Esophagus (tissue), 2 donors: ENCODE measurements at regions not wholly inside any gene's neighbourhood (a gene's known extent, or its start where the extent isn't known, plus 50 kb on each side); places are given as distances from the start of the nearest gene placed in this dataset.

ENCODE experiments used
- H3K27ac ChIP-seq, 2 donors: one replicate each; pipeline ENCODE4 v1.5.1; 2013; ENCODE audit warnings: low read depth in 2 of 2, mild to moderate bottlenecking in 2 of 2, inconsistent platforms in 1 of 2, low read length in 1 of 2, moderate library complexity in 1 of 2
- H3K27me3 ChIP-seq, 2 donors: one replicate each; pipeline ENCODE4 v1.6.1; 2013; ENCODE audit warnings: low read length in 2 of 2, control low read depth in 1 of 2, mild to moderate bottlenecking in 1 of 2; ENCODE audit not compliant: insufficient read depth in 2 of 2, control insufficient read depth in 1 of 2
- H3K36me3 ChIP-seq, 2 donors: one replicate each; pipeline ENCODE4 v1.6.1; 2013; ENCODE audit warnings: low read length in 1 of 2; ENCODE audit not compliant: control insufficient read depth in 2 of 2, insufficient read depth in 2 of 2
- H3K4me1 ChIP-seq, 2 donors: one replicate each; pipeline ENCODE4 v1.6.1; 2013; ENCODE audit warnings: low read length in 1 of 2; ENCODE audit not compliant: control insufficient read depth in 2 of 2, insufficient read depth in 2 of 2
- H3K4me3 ChIP-seq, 2 donors: one replicate each; pipeline ENCODE4 v1.5.1; 2013; ENCODE audit warnings: low read length in 2 of 2, mild to moderate bottlenecking in 2 of 2, low read depth in 1 of 2, moderate library complexity in 1 of 2
- H3K9me3 ChIP-seq, 2 donors: one replicate each; pipeline ENCODE4 v1.6.1; 2013; ENCODE audit warnings: mild to moderate bottlenecking in 2 of 2, low read depth in 1 of 2, low read length in 1 of 2, moderate library complexity in 1 of 2; ENCODE audit not compliant: control insufficient read depth in 2 of 2, insufficient read depth in 1 of 2
- WGBS, 2 donors: extraction: QIAGEN DNeasy Blood & Tissue Kit; methylation state at CpG; one replicate each; pipeline ENCODE4 v1.1.7; 2013; 5-methylcytosine and 5-hydroxymethylcytosine counted together
- donor health status: healthy with polysubstance abuse.
- donor health status: Bipolar disorder and iron deficiency.

DNA sequence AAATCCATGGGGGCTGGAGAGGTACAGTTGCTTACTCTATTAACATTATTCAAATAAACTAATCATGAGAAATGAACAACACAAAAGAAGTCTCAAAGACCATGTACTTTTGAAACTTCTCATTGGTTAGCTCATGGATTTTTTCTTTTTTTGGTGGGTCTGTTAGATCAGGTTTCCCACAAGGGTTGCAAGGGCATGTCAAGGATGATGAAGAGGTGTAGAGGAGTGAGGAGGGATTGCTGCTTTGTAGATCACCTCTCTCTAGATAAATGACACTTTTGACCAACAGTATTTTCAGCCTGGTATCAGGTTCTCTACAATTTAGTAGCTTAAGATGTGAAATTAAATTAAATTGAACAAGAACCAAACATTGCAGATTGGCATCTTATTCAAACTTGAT is 417.9 kb upstream of the AGA start:
- Histone ChIP-seq H3K27ac (no peak overlapping the region), H3K36me3 (no peaks in the 10 kb centered on the region), H3K9me3 (peaks cover 4 to 12% of the 10 kb centered on the region in 2 donors), H3K4me1 (no peaks in the 10 kb centered on the region), H3K27me3 (no peaks in the 10 kb centered on the region), H3K4me3 (no peak overlapping the region)

DNA sequence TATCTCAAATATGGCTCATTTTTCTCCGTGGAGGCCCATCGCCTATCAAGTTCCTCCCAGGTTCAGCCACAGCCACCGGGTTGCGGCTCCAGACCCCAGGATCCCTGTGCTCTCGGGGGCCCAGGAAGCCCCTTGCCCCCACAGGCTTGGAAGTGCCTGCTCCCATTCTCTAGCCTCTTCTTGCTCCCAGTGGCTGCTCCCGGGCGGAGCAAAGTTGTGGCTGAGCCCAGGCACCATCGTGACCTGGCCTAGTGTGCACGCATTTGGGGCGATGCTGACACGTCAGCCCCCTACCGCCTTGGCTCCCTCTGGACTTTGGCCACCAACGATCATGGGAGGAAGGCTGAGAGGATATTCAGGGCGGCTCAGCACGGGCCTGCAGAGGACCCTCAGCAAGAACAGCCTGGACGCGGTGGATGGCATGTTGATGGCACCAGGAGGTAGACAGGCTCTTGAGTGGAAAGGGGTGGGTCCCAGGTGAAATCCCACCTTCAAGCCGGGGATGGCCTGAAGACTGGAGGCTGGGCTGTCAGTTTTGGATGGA is 419.4 kb upstream of the AGA start:
- H3K4me3 ChIP-seq: no peak overlapping the region
- no peaks in the 10 kb centered on the region for H3K36me3 ChIP-seq
- H3K9me3 ChIP-seq: peaks cover 4 to 12% of the 10 kb centered on the region in 2 donors
- no peak overlapping the region for H3K27ac ChIP-seq
- no peaks in the 10 kb centered on the region for H3K4me1 ChIP-seq
- WGBS, 2 donors: 94 to 96% methylated on average over 18 of the region's 18 CpGs
- no peaks in the 10 kb centered on the region for H3K27me3 ChIP-seq

DNA sequence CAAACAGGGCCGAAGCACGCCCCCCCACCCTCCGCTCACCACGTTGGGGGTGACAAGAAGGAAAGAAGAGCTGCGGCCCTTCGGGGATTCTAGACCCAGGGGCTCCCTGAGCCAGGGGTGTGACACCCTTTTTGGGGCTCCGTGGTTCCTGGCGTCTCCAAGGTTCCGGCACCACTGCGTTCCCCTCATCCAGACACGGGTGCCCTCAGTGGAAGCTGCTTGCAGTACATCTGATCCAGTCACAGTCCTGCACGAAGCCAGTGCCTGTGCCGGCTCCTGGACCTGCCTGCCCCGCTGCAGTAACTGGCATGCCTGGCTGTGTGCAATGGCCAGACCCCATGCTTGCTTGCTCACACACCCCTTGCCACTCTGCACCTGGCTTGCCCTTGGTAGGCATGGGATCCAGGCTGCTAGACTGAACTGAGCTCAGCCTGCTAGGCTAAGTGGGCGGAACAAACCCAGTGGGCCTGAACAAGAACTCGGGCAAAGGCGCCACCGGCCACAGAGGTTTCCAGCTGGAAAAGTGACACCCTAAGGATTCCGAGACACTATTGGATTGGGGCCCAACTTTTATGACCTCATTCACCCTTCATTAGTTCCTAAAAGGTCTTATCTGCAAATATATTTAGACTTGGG is 420.4 kb upstream of the AGA start:
- Histone ChIP-seq H3K27me3 (no peaks in the 10 kb centered on the region), H3K9me3 (peaks cover 4 to 12% of the 10 kb centered on the region in 2 donors), H3K36me3 (no peaks in the 10 kb centered on the region), H3K4me3 (no peak overlapping the region), H3K27ac (no peak overlapping the region), H3K4me1 (no peaks in the 10 kb centered on the region)
- WGBS, 2 donors: 88 to 92% methylated on average over 17 to 19 of the region's 19 CpGs

DNA sequence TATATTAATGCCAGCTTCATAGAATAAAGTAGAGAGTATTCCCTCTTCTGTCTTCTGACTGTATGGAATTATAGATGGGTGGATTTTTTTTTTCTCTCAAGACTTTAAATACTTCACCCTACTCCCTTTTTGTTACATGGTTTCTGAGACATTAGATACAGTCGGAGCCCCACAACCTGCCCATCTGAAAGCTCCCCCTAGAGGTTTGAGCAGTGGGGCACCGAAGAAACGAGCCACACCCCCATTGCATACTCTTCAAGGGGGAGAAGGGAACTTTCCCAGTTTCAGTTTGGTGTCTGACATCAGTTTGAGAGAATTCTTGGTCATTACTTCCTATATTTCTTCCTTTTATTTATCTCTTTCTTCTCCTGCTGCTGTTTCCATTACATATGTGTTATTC is 437.6 kb upstream of the AGA start:
- Histone ChIP-seq H3K9me3 (no peaks in the 10 kb centered on the region), H3K4me3 (no peak overlapping the region), H3K36me3 (no peaks in the 10 kb centered on the region), H3K27ac (no peak overlapping the region), H3K4me1 (no peaks in the 10 kb centered on the region), H3K27me3 (no peaks in the 10 kb centered on the region)
- whole genome bisulfite sequencing, 2 donors: 46% methylated on average over 3 of the region's 3 CpGs

DNA sequence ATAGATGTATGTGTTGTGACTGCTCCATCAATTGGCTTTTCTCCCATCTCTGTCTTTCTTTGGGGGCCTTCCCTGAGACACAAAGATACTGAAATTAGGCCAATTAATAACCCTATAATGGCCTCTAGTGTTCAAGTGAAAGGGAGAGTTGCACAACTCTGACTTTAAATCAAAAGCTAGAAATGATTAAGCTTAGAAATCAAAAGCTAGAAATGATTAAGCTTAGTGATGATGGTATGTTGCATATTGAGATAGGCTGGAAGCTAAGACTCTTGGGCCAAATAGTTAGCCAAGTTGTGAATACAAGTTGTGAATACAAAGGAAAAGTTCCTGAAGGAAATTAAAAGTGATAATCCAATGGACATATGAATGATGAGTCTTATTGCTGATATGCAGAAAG is 452.9 kb upstream of the AGA start:
- Histone ChIP-seq H3K9me3 (peaks cover 3 to 5% of the 10 kb centered on the region in 2 donors), H3K36me3 (no peaks in the 10 kb centered on the region), H3K4me3 (no peak overlapping the region), H3K4me1 (no peaks in the 10 kb centered on the region), H3K27ac (no peak overlapping the region), H3K27me3 (no peaks in the 10 kb centered on the region)

DNA sequence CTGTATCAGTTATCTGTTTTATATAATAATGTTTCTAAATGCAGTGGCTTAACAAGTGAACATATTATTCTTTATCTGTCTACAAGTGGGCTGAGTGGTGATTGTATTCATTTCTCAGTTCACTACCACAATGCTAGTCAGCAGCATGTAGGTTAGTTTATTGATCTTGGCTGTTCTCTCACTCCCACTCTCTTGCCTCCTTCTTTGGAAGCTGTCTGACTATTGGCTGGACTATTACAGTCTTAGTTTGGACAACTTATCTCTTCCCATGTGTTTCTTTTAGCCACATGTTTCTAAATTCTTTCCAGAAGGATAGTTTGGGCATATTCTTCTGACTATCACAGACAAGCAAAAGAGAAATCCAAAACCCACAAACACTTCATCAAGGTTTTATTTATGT is 459.5 kb upstream of the AGA start:
- H3K4me3 ChIP-seq: no peak overlapping the region
- H3K27me3 ChIP-seq: no peaks in the 10 kb centered on the region
- no peaks in the 10 kb centered on the region for H3K4me1 ChIP-seq
- no peak overlapping the region for H3K27ac ChIP-seq
- H3K9me3 ChIP-seq: peaks cover 3% of the 10 kb centered on the region in 2 donors
- H3K36me3 ChIP-seq: no peaks in the 10 kb centered on the region

DNA sequence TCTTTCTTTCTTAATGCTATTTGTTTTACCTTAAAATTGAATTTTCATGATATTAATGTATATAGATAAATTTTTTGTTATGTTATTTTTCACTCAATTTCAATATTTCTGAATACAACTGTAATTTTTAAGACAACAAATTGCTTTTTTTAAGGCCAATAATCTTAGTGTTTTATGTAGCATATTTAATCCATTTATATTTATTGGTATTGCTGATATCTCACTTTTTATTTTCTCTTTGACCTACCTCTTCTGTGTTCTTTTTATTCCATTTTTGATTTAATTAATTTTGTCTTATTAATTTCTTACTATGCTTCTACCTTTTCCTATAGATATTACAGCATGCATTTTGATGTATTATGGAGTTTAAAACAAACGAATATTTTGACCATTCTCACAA is 460.1 kb upstream of the AGA start:
- H3K4me1 ChIP-seq: no peaks in the 10 kb centered on the region
- peaks cover 3% of the 10 kb centered on the region in 2 donors for H3K9me3 ChIP-seq
- no peaks in the 10 kb centered on the region for H3K27me3 ChIP-seq
- H3K27ac ChIP-seq: no peak overlapping the region
- WGBS, 2 donors: 76 to 78% methylated on average over 1 of the region's 1 CpG
- H3K4me3 ChIP-seq: no peak overlapping the region
- H3K36me3 ChIP-seq: no peaks in the 10 kb centered on the region

DNA sequence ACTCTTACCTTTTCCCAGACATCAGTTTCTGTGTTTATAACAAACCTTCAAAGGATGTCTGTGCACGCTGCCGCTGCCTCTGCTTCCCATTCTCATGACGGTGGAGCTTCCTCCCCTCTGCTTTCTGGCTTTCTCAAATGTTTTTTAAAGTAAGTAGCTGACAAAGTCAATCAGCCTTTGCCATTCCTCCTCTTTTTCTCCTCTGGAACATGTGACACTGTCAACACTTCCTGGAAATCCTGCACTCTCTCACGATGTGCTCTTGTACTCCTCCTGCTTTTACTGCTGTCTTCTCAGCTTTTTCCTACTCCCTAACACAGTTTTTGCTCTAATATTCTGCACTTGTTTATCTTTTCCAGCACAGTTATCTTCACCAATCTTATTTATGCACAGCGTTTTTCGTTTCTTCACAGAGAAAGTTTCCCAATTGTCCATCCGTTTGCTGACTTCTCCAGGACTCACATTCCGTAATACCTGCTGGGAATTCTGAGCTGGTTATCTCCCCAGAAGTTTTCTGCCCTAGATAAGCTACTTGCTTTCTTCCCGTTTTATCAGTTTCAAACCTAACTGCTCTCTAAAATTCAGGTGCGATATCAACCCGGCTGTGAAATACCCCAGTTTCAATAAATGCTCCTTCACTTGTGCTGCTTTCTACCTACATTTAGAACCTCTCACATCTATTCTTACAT is 465.6 kb upstream of the AGA start:
- WGBS, 2 donors: 29 to 34% methylated on average over 11 of the region's 11 CpGs
- Histone ChIP-seq H3K27me3 (no peaks in the 10 kb centered on the region), H3K4me1 (no peaks in the 10 kb centered on the region), H3K9me3 (no peaks in the 10 kb centered on the region), H3K27ac (no peak overlapping the region), H3K36me3 (no peaks in the 10 kb centered on the region), H3K4me3 (no peak overlapping the region)

DNA sequence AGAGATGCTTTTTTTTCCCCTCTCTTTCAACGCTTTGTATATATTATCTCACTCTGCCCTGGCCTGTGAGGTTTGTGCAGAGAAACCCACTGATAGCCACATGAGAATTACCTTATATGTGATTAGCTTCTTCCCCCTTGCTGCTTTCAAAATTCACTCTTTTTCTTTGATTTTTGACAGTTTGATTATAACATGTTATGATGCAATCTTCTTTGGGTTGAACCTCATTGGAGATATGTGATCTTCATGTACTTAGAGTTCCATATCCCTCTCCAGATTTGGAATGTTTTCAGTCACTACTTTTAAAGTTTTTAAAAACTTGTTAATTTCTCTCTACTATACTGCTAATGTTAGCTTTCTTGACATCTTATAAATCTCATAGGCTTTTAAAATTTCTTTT is 479.5 kb upstream of the AGA start:
- 80 to 81% methylated on average over 1 of the region's 1 CpG for WGBS, 2 donors
- no peak overlapping the region for H3K4me3 ChIP-seq
- H3K27me3 ChIP-seq: no peaks in the 10 kb centered on the region

DNA sequence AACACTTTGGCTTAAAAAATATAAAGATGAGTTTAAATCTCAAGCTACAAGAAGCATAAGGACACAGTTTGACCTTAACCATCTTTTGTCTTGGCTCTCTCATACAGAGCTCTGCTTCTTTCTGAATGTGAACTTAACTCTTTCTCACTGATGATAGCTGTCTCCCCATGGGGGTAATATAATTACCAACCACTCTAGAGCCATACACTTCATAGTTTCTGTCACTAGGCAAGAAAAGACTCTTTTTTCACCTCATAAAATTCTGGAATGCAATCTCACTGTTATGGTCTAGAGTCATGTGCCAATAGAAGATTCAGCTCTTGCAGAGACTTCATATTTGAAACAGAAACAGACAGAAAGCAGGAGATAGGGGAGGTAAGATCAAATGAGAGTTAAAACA is 481.7 kb upstream of the AGA start:
- H3K9me3 ChIP-seq: no peaks in the 10 kb centered on the region
- no peak overlapping the region for H3K27ac ChIP-seq
- H3K36me3 ChIP-seq: no peaks in the 10 kb centered on the region
- no peak overlapping the region for H3K4me3 ChIP-seq
- no peaks in the 10 kb centered on the region for H3K4me1 ChIP-seq
- H3K27me3 ChIP-seq: no peaks in the 10 kb centered on the region

More for the DNA sequence above, 479.5 kb upstream of the AGA start:
- Histone ChIP-seq H3K4me1 (no peaks in the 10 kb centered on the region), H3K9me3 (no peaks in the 10 kb centered on the region), H3K27ac (no peak overlapping the region), H3K36me3 (no peaks in the 10 kb centered on the region)
